Cardiac fibroblast (primary cell): ENCODE measurements at regions not wholly inside any gene's neighbourhood (a gene's known extent, or its start where the extent isn't known, plus 50 kb on each side); places are given as distances from the start of the nearest gene placed in this dataset.

Experiments used
- DNase-seq, 2 donors: peaks; one replicate each; pipeline versions ENCODE4 v3.0.0 to v3.0.0-alpha.2; 2010; ENCODE audit warnings: low read depth in 2 of 2
- H3K4me3 ChIP-seq, 2 donors: replicated peaks in 1 of 2; 1 replicate in 1 of 2; 2 replicates in 1 of 2; pipeline ENCODE4 v1.5.1; 2011; ENCODE audit warnings: low read depth in 2 of 2, low read length in 2 of 2, mild to moderate bottlenecking in 2 of 2, moderate library complexity in 1 of 2
- TF ChIP-seq, protein P1 (sequence below): IDR thresholded peaks from one replicate; pipeline ENCODE4 v1.5.1; 2011; ENCODE audit warnings: low read depth, mild to moderate bottlenecking, low read length, inconsistent platforms

DNA sequence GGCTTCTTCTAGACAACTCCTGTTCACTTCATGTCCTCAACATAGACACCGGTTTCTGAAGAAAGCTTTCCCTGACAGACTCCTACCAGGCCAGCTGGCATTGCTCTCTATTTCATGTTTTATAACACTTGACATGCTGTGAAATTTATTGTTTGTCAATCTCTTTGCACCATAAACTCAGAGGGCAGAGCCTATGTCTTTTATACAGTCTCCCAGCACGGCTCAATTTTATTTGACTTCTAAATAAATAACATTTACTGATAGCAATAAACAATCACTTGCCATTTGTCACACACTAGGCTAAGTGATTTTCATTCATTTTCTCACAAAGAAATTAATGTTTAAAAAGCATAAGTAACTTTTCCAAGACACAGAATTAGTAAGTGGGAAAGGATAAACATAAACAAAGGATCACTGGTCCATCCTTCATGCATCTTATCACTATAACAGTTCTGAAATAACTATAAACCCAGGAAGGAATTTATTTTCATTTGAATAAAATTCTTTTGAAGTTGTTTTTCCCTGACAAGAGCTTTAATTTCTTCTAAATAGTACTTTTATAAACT is 577.6 kb downstream of the TECRL start:
- TF ChIP-seq, protein P1, sequence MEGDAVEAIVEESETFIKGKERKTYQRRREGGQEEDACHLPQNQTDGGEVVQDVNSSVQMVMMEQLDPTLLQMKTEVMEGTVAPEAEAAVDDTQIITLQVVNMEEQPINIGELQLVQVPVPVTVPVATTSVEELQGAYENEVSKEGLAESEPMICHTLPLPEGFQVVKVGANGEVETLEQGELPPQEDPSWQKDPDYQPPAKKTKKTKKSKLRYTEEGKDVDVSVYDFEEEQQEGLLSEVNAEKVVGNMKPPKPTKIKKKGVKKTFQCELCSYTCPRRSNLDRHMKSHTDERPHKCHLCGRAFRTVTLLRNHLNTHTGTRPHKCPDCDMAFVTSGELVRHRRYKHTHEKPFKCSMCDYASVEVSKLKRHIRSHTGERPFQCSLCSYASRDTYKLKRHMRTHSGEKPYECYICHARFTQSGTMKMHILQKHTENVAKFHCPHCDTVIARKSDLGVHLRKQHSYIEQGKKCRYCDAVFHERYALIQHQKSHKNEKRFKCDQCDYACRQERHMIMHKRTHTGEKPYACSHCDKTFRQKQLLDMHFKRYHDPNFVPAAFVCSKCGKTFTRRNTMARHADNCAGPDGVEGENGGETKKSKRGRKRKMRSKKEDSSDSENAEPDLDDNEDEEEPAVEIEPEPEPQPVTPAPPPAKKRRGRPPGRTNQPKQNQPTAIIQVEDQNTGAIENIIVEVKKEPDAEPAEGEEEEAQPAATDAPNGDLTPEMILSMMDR = no peak
- no peak for DNase-seq
- H3K4me3 ChIP-seq = no peak overlapping the region

DNA sequence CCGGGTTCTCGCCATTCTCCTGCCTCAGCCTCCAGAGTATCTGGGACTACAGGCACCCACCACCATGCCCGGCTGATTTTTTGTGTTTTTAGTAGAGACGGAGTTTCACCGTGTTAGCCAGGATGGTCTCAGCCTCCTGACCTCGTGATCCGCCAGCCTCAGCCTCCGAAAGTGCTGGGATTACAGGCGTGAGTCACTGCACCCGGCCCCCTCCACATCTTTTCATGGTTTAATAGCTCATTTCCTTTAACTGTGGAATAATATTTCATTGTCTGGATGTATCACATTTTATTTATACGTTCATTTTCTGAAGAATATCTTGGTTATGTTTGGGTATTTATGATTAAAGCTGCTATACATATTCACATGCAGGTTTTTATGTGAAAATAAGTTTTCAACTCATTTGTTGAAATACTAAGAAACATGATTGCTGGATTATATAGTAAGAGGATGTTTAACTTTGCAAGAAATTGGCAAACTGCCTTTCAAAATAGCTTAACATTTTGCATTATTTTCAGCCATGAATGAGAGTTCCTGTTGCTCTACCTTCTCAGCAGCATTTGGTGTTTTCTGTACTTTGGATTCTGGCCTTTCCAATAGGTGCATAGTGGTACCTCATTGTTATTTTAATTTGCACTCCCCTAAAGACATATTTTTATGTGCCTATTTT is 591.9 kb downstream of the TECRL start:
- DNase-seq = no peak
- TF ChIP-seq, protein P1 = no peak
- H3K4me3 ChIP-seq = no peak overlapping the region

DNA sequence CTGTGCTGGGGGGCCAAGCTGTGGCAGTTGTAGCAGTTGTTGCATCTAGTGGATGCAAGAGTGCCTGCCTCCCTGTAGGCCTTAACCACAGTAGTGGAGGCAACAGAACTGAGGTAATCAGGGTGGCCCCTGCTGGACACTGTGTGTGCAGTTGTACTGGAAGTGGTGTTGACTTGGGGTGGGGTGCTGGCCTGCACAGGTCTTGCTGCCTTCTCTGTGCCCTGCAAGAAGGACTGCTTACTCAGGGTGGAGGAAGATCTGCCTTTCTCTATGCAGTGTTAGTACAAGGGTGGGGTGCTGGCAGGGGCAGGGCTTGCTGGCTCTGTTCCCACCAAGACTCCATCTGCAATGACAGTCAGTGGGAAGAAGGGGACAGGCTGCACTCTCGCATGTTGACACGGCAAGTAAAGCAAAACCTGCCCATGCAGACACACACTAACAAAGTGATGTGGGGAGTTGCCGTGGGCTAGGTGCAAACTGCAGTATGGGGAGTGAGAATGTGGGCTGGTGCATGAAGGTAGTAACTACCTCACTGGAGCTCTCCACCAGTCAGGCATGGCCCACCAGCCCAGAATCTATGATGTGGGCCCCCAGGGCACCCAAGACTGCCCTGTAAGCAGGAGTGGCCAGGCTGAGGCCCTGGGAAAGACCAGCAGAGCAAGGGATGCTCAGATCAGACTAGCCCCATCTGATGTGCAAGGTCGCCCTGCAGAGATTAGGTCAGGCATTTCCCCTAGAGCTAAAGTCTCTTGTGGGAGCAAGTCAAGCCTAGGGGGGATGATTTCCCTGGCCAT is 594.9 kb downstream of the TECRL start:
- H3K4me3 ChIP-seq = no peak overlapping the region
- TF ChIP-seq, protein P1 = no peak
- DNase-seq = no peak

DNA sequence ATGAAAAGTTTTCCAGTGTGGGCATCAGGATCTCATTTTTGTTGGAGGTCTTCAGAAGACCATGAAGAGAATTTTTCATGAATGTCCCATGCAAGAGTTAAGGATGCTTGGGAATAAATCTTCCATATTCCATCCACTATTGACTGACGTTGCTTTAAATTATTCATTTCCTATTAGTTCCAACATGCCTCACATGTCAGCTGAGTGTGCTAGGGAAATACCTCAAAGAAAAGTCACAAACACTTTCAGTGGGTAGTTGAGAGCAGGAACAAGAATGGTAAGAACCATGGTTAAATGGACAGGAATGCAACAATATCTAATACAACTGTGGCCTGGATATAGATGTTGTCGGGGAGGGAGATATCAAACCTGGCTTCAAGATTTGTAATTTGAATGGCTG is 610.1 kb downstream of the TECRL start:
- no peak overlapping the region for H3K4me3 ChIP-seq
- DNase-seq = no peak
- TF ChIP-seq, protein P1 = no peak

DNA sequence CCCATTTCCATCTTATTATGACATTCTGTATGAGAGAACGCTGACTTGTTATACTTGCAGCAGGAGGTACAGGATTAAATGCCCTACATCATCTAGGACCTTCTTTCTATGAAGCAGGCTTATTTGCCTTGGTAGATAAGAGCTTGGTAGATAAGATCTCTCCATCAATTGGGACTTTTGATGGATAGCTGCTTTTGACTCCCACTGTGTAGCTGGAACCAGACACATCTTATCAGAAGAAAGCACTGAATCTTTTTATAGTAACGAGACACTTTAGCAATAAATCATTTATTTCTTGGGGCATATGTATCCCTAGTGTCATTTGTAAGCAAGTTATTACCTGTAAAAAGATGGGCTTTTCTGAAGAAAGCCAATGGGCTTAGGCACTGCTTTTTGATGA is 613.9 kb downstream of the TECRL start:
- H3K4me3 ChIP-seq = no peak overlapping the region
- DNase-seq = no peak
- TF ChIP-seq, protein P1 = no peak

DNA sequence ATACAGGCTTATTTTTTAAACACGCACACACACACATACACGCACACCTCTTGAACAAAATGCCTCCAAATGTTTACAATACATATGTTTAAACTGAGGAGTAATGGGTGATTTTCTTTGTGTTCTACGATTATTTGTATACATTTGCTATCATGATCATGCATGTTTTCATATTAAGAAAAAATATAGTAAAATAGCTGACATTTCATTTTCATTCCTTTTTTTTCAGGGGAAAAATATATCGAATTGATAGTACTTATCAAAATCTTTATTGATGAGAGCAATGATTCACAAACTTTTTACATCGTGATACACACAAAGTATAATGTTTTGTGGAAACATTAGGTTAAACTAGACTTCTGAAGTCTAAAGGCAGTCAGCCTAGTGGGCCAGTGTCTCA is 618.9 kb downstream of the TECRL start:
- TF ChIP-seq, protein P1 = no peak
- H3K4me3 ChIP-seq = no peak overlapping the region
- DNase-seq = no peak
